ENCODE measurements at regions not wholly inside any gene's neighbourhood (a gene's known extent, or its start where the extent isn't known, plus 50 kb on each side); places are given as distances from the start of the nearest gene placed in this dataset.
"Not testable (repeated sequence)": the region's sequence is repeated elsewhere in the genome, so short reads cannot be mapped to it uniquely, and the experiment has no call there.

DNA sequence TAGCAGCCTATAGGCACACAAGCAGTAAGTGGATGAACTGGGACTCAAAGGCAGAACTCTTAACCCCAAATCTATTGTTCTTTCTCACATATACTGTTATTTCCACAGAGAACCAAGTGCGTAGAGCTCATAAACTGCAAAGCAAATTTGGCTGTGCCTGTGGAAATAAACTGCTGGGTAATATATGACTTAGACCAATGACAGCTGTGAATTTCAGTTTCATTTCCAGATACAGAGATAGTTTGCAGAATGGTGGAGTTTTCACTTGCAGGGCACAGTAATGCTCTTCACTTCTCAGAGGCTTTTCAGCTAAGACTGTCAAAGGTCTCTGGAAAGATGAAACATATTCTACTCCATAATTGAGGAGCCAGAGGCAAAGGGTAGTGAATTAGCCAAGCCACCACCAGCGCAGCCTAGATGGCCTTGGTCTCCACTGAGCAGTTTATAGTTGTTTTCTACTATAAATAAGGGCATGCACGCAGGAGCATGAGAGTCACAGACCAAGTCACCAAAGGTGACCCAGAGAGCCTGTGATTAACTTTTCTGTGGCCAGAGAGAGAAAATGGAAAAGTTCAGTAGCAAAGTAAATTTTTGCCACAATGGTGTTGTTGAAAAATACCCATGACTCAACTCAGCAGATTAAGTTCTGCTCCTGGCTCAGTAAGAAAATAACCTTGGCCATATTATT lies 180.7 kb upstream of the GRM7 start:
- DNase-seq (ENCODE audit: low read depth, low spot score), result no peak

DNA sequence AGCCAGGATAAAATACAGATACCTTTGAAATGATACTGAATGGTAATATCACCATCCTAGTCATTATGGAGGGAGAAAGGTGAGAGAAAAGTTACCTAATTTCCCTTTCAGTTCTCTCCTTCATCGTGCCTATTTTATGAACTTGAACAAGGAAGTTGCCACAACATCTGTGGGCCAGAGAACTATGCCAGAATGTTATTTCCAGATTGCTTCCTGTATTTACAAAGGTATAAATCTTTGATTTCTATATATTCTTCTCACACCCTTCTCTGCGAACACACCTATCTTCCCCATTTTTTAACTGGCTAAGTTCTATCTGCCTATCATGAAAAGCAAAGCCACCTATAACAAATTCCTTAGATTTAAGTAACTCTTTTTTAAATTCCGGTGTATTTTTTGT lies 163.6 kb upstream of the GRM7 start:
- no peak for DNase-seq (ENCODE audit: low read depth, low spot score)

DNA sequence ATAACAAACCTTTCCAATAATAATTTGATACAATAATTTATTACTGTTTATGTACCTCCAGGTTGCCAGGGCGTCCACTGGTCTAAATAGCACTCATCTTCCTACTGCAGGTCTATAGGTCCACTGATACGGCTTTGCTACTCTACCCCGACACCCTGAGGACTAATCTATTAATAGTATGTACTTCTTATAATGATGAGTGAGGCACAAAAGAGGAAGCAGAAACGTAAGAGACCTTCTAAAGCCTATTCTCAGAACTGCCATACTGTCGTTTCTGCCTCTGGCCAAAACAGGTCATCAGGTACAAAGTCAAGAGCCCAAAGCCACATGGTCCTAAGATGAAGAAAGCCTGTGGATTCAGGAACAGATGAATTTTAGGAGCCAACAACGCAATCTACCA lies 163.2 kb upstream of the GRM7 start:
- no peak for DNase-seq (ENCODE audit: low read depth, low spot score)

DNA sequence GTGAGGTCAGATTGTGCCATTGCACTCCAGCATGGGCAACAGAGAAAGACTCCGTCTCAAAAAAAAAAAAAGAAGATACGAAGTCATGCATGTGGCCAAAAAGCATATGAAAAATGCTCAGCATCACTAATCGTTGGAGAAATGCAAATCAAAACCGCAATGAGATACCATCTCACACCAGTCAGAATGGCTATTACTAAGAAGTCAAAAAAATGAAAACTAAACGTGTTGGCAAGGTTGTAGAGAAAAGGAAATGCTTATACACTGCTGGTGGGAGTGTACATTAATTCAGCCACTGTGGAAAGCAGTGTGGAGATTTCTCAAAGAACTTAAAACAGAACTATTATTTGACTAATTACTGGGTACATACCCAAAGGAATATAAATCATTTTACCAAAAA lies 156.1 kb upstream of the GRM7 start:
- not testable (repeated sequence) for DNase-seq (ENCODE audit: low read depth, low spot score)

DNA sequence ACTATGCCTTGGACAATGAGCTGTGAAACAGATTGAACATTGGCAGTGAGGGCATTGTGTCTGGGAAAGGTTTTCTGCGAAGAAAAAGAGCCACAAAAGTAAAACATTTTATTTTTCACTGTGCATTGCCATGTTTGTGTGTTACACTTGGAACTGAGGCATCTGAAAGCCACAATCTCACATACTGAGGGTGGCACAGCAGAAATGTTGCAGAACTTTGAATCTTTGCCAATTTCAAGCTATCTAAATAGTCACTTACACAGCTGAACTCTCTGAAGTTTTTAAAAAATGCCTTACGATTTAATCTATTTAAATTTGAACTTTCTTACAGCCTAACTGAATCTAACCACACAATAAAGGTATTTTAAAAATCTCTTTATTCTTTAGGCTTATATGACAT lies 154.1 kb upstream of the GRM7 start:
- no peak for DNase-seq (ENCODE audit: low read depth, low spot score)

DNA sequence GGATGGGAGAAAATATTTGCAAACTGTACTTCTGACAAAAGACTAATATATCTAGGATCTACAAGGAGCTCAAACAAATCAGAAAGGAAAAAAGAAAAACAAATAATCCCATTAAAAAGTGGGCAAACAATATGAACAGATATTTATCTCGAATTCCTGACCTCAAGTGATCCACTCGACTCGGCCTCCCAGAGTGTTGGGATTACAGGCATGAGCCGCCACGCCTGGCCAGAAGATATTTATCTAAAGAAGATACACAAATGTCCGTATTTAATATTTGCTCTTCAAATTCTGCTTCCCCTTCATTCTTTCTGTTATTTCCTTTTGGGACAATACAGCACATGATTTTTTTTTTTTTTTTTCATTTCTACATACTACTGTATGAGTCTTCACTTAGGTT lies 151.7 kb upstream of the GRM7 start:
- no peak for DNase-seq (ENCODE audit: low read depth, low spot score)

DNA sequence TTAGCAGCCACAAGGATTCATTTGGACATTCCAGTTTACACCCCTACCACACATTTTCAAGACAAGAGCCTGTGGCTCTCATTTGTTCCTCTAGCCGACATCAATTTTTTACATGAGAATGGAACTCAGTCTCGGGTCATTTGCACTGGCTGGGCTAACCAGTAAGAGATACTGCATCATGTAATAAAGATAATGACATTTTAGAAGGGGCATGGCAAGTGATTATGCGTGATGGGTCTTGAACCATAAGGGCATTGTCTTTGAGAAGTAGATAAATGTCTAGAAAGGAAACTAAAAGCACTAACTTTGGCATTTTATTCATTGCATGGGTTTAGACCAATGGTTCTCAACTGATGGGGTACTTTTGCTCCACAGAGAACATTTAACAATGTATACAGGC lies 146.0 kb upstream of the GRM7 start:
- no peak for DNase-seq (ENCODE audit: low read depth, low spot score)

DNA sequence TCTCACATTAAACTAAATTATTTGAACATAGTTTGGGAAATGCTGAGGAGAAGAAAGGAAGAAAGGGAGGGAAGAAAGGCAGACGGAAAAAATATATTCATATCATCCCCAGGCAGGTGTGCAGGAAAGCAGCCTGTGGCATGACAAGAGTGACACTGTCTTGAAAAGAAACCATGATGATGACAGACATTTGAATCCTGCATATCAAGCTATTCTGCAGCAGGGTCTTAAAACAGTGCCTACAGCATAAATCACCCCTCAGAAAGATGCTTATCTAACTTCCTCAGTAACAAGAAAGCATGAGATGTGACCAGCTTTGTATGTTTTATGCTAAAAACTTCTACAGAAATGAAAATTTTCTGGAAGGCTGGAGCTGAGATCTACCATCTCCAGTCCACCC lies 144.5 kb upstream of the GRM7 start:
- DNase-seq (ENCODE audit: low read depth, low spot score), result no peak

DNA sequence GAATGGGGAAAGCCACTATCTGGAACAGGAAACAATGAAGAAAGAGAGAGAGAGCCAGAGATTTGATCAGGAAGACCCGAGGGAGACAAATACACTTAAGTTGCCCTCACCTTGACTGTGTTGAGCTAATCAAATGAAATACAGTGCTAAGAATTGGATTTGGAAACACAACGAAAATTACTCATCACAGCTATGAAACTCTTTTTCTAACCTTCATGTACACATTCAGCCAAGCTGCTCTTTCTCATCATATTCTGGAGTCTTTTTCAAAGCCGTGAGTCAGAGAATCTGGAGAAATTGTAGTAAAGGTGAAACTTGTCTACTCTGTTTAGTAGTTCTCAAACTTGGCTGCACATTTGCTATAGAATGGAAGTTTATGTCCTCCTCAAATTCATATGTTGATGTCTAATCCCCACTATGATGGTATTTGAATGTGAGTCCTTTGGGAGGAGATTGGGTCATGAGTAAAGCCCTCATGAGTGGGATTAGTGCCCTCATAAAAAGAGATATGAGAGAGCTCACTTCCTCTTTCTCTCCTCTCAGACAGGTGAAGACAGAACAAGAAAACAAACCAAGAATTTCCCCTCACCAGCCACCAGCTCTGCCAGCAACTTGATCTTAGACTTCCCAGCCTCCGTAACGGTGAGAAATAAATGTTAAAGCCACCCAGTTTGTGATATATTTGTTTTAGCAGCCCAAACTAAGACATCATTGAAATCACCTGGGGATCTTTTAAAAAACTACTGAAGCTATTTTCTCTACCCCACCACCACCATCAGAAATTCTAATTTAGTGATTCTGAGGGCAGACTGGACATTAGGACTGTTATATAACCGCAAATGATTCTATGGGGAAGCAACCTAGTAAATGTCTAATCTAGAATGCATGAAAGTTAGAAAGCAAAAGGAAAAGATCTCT lies 143.6 kb upstream of the GRM7 start:
- DNase-seq (ENCODE audit: low read depth, low spot score), result no peak

DNA sequence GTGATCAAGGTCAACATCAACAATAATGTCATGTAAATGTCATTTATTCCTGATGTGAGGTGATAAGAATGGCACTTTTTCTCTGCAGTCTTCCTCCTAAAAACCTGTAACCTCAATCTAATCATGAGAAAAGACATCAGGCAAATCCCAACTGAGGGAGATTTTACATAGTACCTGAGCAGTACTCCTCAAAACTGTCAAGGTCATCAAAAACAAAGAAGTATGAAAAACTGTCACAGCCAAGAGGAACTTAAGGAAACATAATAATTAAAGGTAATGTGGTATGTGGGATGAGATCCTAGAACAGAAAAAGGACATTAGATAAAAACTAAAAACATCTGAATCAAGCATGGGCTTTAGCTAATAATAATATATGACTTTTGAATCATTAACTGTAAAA lies 140.9 kb upstream of the GRM7 start:
- no peak for DNase-seq (ENCODE audit: low read depth, low spot score)

DNA sequence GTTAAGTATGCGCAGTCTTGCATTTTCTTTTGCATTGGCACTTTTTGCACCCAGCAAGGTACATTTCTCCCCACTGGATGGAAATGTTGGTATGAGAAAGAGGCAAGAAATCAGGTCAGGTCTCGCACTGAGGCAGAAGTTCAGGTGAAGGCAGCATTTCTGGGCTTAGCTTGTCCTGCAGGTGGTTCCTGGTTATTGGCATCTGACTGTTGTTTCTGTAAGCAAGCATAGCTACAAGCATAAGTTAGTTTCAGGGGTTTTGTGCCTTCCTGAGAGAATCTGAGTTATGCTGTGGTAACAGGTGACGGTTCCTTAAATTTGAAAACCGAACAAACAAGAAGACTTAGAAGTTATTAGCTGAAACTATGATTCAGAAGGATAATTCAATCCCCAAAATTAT lies 139.4 kb upstream of the GRM7 start:
- no peak for DNase-seq (ENCODE audit: low read depth, low spot score)

DNA sequence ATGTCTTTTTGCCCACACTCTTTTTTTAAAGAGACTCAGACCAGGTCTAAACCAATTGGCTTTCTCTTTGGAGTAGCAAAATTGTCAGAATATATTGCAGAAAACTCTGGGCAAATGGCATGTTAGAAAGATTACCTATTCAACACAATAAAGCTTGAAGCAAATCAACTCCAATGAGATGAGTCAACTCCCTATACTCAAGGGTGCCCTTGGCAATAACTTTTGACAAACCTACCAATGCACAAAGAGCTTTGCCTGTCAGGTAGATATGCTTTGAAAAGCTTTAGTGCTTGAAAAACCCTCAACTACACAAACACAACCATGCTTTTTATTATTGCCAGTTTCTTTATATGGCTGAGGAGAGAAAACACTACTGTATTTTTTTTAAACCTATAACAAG lies 137.7 kb upstream of the GRM7 start:
- DNase-seq (ENCODE audit: low read depth, low spot score), result no peak

DNA sequence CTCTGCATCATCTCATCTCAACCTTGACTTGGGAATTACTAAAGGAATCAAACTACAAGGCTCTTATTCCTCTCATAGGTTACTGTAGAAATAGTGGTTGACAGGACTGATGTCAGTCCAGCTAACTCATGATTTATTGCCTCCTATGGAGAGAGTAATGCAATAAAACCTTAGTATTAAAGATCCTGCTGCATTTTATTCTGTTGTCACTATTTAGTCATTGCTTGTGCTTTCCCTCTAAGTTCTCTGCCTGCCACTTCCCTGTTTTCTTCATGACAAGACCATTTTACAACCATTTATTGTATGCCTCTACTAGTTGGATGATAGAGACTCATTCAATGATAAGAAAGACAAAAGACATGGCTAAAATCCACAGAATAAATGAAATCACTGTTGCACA lies 134.1 kb upstream of the GRM7 start:
- no peak for DNase-seq (ENCODE audit: low read depth, low spot score)

DNA sequence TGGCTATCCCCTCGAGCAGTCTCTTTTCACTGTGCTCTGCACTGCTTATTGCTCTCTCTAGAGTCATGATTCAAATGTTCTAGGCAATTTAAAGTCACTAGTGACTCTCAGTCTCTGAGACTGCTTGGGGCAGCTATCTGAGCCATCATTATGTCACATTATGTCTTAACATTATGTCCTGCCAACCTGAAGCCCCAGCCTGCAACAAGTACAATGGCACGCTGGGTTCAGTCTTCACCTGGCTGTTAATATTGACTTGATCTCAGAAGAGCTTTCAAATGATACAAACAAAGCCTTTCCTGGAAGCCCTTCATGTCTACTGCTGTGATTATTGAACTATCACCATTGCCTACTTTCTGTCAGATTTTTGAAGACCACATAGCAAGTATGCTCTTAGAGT lies 128.1 kb upstream of the GRM7 start:
- DNase-seq (ENCODE audit: low read depth, low spot score), result no peak

DNA sequence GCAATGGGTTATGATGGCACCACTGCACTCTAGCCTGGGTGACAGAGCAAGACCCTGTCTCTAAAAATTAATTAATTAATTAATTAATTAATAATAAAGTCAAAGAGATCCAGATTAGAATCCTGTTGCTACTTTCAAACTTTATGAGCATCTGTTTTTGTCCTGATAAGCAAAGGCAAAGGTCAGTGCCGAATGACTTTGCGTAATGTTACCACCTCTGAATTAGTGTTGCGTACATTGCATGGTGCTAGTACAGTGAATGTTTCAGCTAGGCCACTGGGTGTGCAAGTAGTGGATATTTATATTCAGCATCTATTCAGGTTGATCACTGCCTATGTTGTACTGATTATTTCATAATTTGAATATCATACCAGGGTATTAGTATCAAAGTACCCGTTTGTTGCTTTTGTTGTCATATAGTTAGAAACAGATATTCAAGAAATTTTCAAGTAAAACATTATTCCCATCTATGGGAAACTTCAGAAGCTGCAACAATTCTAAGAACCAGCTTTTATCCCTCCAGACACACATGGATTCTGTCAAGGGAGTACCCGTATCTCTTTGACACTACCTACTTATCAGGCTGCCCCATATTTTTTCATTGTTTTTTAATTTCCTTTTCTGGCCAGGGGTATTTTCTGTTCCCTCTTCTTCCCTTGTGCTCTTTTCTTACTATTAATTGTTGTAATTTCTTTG lies 127.1 kb upstream of the GRM7 start:
- DNase-seq (ENCODE audit: low read depth, low spot score), result no peak

DNA sequence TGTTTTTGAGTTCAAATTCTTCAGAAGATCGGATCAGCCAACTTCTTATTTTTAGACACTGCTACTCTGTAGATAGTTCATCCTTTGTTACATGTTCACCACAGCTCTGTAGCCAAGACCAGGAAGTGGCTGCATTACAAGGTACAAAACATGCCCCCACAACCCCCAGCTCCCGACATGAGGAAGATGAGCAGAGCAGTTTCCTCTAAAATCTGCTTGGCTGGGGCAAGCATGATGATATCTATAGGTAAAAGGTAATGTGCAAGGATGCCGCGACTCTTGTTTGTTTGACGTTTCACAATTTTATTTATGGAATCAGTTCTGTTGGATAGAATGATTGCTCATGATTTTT lies 126.5 kb upstream of the GRM7 start:
- DNase-seq (ENCODE audit: low read depth, low spot score), result no peak

DNA sequence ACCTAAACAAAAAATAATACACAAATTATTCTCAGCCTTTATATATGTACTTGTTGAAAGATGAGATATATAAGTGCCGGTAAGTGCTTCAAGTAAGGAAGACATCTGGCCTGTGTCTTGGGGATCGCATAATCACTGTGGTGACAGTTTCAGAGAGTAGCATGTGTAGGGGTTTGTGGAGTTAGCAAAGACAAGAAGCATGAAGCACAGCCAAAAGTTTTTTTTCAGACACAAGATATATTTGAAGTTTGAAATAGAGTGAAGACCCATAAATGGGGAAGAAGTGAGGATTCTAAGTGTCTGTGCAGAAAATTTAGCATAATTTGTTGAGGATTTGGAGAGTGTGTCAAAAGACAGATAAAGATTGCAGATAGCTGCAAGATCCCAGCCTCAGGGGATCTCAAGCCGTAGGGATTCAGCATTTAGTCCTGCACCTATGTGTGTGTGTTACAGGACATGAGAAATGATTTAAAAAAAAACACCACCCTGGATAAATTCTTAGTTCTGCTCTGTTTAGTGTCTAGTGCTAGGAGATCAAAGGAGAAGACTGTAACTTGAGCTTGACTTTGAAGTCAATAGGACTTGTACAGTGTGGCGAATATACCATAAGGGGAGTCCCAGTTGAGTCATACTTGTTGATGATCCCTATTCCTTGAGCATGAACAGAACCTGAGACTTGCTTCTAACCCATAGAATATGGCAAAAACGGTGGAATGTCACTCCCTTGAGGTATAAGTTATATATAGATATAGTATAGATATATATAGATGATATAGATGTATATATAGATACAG lies 123.9 kb upstream of the GRM7 start:
- DNase-seq (ENCODE audit: low read depth, low spot score), result no peak

DNA sequence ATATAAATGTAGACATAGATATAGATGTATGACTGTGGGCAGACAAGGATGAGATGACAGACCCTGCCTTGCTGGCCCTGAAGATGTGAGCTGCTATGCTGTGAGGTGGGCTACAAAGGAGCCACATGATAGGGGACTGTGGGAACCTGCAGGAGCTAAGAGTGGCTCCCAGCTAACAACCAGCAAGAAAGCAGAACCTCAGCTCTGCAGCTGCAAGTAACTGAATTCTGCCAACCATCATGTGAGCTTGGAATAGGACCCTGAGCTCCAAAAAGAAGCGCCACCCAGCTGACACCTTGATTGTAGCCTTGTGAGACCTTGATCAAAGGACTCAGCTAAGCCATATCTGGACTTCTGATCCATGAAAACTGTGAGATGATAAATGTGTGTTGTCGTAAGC lies 123.3 kb upstream of the GRM7 start:
- DNase-seq (ENCODE audit: low read depth, low spot score), result no peak

DNA sequence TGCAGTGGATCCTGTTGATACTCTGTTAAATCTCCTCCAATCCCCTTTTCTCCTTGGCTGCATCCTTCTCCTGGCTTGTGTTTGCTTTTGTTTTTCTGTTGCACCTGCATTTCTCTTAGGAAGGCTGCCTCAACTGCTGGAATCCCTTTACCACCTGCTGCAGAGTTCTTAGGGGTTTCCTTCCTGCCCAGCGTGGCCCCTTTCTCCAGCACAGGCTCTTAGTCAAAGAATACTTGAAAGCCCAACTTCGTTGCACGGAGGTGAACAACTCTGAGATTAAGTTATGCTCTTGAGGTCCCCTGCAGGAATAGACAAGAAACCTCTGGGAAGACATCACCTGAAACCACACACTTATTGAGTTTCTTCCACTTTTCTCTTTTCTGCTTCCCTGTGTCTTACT lies 121.6 kb upstream of the GRM7 start:
- DNase-seq (ENCODE audit: low read depth, low spot score), result no peak

DNA sequence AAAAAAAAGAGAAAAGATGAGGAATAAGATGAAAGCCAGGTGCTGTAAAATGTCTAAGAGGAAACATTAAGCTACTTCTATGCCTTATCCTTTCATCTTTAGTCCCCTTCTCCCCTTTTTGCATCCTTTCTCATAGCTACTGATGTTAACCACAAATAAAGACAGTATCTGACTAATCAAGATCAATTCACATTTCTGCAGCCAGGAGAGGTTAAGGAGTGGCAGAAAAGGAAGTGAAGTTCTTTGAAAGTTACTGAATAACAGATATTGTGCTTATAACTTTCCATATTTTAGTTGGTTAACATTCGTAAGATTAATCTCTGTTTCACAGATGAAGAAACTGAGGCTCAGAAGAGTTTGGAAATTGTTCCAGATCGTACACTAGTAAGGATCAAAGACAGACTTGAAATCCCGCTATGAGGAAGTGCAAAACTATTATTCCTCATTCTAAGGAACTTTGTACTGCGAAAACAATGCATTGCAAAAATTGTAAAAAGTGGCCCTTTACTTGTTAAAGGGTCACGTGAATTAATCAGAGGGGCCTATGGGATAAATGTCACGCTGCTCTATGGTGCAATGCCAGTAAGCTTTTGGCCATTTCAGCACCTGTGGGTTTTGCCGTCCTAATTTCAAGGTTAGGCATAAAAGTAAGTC lies 117.7 kb upstream of the GRM7 start:
- no peak for DNase-seq (ENCODE audit: low read depth, low spot score)

DNA sequence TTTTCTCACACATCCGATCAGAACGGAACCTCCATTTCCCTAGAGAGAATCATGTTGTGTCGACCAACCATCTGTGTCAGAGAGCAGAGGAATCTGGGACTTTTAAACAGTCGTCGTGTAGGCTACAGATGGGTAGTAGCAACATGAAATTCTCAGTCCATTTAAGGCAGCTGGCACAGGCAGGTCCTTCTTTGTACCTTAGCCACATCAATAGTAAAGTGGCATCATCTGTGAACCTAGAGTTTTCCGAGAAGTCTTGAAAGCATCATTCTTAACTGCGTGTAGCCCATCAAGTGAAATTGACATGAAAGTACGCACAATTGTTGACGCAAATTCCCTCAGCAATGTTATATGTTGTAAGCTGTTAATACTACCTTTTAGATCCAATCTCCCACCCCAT lies 114.5 kb upstream of the GRM7 start:
- no peak for DNase-seq (ENCODE audit: low read depth, low spot score)
